ENCODE measurements at regions not wholly inside any gene's neighbourhood (a gene's known extent, or its start where the extent isn't known, plus 50 kb on each side); places are given as distances from the start of the nearest gene placed in this dataset.
A peak's percentile ranks its signal among the peaks of the same experiment; 100 is the strongest.

DNA sequence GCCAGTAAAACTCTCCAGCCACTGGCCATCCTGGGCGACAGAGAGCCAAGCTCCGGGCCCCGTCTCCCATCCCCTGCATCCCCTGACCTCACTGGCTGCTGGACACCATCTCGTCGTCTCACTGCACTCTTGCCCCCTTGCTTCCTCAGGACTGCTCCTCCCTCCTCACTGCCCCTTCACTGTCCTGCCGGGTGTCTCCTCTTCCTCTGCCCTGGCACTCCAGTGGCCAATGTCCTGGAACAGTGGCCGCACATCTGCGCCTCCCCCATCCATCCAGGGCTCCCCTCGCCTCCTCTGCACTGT lies 800.4 kb downstream of the BRD1 start:
- DNase-seq = no peak

DNA sequence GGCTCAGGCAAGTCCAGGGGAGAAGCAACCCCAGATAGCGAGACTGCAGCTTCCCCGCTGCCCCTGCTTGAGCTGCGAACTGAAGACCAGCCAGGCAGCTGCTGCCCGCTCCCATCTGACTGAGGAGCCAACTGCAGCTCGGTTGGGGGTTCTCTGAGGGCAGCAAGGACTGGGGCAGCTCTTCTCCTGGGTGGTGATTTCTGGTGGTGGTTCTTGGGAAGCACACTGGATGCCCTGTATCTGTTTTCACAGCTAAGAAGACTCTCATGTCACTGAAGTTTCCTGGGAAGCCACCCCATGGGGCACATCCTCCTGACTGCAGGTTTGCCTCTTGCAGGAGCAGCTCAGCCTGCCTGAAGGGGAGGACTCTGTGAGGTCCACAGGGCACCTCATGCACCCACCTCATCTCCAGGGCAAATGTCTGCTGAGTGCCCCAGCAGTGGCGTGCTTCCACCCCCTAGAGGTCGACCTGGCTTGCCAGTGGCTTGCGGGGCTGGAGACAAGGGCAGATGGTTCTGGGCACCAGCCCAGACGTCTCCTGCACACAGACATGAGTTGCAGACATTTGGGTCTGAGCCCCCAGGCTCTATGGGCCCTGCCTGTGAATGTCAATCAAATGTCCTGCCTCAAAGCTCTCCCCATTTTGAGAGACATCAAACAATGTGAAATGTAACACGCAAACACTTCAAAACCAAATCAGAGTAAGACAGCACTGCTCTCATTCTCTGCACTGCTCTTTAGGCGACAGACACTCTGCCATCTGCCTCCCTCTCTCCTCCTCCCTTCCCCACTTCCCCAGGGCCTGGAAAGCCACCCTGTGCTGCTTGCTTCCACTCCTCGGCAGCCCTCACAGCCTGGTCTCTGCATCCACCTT lies 800.9 kb downstream of the BRD1 start:
- peak; percentile 4 for DNase-seq

GRCh38 chr22:49025791-49026493 lies 801.7 kb downstream of the BRD1 start:
- DNase-seq = no peak

- DNase-seq = no peak
These were observed 802.8 kb downstream of the BRD1 start for GRCh38 chr22:49024775-49025440.

GRCh38 chr22:49023879-49024774 lies 803.5 kb downstream of the BRD1 start:
- DNase-seq = no peak

GRCh38 chr22:49023161-49023878 lies 804.4 kb downstream of the BRD1 start:
- no peak for DNase-seq

DNA sequence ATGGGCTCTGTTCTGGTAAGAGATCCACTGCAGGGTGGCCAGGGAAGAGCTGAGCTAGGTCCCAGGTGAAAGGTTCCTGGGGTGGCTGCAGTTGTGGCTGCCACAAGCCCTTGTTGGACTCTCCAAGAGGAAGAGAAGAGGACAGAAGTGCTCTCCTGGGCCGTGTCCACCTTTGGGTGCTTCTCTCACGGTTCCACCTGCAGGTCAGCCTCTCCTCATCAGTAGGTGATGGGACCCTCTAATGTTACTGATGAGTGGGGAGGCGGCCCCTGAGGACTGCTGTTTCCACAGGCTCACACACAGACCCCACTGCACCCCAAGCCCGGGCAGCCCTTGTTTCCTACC lies 804.9 kb downstream of the BRD1 start:
- no peak for DNase-seq

GRCh38 chr22:49021926-49022815 lies 805.5 kb downstream of the BRD1 start:
- no peak for DNase-seq

DNA sequence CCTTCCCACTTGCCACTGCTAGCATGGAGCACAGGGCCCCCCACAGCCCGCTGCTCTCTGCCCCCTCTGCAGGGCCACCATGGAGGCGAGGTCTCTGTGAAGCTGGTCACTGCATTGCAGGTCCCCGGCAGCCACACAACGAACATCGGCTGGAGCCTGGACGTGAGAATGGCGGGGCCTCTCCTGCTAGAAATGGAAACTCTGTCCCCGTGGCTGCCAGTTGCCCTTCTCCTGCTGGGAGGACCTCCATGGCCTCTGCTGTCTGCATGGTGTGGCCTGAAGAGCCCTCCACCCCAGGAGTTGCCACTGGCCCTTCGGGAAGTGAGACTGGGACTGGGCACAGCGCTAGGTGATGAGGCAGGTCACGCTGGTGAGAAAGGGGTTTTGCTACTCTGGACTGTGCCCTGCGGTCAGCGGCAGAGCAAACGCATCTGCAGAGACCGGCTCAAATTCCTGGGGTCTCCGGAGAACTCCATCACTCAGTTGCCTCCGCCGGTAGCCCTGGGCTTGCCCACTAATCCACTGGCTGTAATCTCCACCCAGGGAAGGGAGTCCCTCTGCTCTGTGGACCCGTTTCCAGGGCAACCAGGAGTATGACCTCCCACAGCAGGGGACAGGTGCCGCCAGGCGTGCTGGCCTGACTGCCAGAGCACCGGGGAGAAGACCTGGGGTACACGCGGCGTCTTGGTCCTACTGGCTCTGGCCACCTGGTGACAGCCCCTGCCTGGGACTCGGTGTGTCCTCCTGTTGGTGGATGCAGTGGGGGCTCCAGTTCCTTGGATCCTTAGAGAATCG lies 806.3 kb downstream of the BRD1 start:
- no peak for DNase-seq

DNA sequence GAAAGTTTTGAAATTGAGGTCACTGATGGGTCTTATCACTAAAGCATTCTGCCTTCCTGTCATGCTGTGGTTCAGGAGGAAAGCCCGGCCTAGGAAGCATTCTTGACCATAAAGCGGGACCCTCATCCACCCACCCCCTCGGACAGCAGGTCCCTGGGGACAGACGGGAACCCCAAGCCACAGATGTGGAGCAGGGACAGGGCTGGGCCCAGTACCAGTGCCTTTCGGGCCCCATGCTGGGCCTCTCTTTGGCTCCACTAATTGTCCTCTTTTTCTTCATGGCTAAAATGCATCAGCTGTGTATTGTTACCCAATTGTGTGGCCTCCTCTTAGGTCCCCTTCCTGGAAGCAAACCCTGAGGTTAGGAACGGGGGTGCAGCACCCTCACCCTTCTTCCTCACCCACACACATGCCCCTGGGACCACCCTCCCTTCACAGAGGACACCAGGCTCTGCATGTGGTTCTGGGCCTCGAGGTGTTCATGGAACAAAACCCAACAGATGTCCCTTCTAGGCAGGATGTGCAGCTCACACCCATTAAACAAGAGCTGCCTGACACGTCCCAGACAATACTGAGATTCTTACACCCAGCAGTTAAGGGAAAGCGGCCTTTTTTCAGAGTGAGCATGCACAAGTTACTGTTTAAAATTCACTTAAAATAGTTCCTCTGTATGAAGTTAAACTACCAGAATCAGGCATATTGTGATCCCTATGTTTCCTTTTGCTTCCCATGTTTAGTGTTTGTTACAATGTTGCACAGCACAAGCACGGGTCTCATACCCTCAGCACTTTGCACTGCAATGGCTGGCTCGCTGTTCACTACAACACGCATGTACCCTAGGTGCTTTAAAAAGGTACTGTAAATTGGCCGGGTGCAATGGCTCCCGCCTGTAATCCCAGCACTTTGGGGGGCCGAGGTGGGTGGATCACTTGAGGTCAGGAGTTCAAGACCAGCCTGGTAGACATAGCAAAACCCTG lies 807.6 kb downstream of the BRD1 start:
- no peak for DNase-seq

- DNase-seq = no peak
These were observed 809.1 kb downstream of the BRD1 start for GRCh38 chr22:49018601-49019000.

DNA sequence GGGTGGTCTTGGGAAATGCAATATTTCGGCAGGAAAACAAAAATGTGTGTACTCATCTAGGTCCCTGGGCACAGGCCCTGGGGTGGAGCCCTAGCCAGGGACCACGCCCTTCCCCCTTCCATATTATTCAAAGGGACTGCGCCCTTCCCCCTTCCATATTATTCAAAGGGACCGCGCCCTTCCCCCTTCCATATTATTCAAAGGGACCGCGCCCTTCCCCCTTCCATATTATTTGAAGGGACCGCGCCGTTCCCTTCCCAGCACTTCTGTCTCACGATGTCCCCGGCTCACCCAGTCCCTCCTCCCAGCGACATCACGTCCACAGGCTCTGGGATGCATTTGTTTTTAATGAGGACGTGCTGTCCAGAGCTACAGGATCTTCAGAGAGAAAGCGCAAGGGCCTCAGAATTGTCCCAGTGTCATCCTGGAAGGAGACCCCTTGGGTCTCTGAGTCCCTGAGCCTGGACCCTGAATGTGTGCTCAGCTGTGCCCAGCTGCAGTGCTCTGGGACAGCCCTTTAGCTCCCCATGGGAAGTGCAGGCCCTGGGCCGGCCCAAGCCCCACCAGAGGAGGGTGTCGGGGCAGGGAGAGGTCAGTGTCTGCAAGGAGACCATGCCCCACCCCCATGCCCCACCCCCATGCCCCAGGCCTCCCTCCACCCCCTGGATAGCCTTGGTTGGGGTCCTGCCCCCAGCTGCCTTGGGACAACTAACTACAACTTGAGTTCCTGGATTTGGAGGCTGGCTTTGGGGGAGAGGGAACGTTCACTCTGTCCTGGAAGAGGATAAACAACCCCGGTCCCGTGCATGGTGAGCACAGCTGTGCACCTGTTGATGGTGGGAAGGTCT lies 810.0 kb downstream of the BRD1 start:
- DNase-seq = no peak

DNA sequence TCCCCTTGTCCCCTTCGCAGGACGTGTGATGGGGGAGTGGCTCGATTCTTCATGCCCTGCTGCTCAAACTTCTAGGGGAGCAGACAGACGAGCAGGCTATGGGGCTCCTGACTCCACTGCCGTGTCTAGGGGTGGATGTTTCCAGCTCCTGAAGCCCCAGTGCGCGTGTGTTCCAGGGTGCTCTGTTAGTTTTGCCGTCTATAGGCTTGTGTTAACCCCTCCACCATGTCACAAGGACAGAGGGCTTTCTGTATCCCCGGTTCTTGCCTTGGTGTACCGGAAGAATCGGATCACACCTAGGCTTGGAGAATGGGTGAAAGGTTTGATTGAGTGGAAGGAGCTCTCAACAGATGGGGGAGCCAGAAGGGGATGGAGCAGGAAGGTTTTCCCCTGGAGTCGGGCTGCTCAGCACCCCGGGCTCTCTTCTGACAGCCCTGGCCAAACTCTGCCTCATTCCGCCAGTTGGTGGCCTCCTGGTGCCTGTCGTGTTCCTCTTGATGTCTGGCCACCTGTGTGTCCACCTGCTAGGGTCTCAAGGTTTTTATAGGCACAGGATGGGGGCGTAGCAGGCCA lies 810.7 kb downstream of the BRD1 start:
- DNase-seq = no peak

GRCh38 chr22:49015993-49016908 lies 811.4 kb downstream of the BRD1 start:
- no peak for DNase-seq

- no peak for DNase-seq
These were observed 812.2 kb downstream of the BRD1 start for GRCh38 chr22:49015459-49015858.
